GM06990 (cell line): ENCODE measurements at regions not wholly inside any gene's neighbourhood (a gene's known extent, or its start where the extent isn't known, plus 50 kb on each side); places are given as distances from the start of the nearest gene placed in this dataset.

Experiments used
- DNase-seq: peaks from one replicate; pipeline ENCODE4 v3.0.0-alpha.2; 2011; ENCODE audit not compliant: insufficient read length; ENCODE audit errors: extremely low read depth
- H3K27me3 ChIP-seq: replicated peaks from 2 replicates; pipeline ENCODE4 v1.6.0; 2011; ENCODE audit warnings: low read length; ENCODE audit not compliant: control insufficient read depth, insufficient read depth
- H3K36me3 ChIP-seq: 2 replicates; pipeline ENCODE4 v1.5.1; 2011; ENCODE audit warnings: low read length; ENCODE audit not compliant: control insufficient read depth, insufficient read depth
- H3K4me3 ChIP-seq: replicated peaks from 2 replicates; pipeline ENCODE4 v1.5.1; 2011; ENCODE audit warnings: low read depth, mild to moderate bottlenecking, control low read depth, low read length
- TF ChIP-seq, protein P1 (sequence below): IDR thresholded peaks from 2 replicates; pipeline ENCODE4 v1.5.1; 2011; ENCODE audit warnings: low read length, control low read depth, mild to moderate bottlenecking, inconsistent platforms; ENCODE audit not compliant: insufficient read depth, poor library complexity, severe bottlenecking

GRCh38 chr4:59818656-59819055 lies 1381.5 kb upstream of the ADGRL3 start:
- no peaks in the 10 kb centered on the region for H3K27me3 ChIP-seq
- DNase-seq: no peak
- H3K36me3 ChIP-seq: no peaks in the 10 kb centered on the region
- TF ChIP-seq, protein P1, sequence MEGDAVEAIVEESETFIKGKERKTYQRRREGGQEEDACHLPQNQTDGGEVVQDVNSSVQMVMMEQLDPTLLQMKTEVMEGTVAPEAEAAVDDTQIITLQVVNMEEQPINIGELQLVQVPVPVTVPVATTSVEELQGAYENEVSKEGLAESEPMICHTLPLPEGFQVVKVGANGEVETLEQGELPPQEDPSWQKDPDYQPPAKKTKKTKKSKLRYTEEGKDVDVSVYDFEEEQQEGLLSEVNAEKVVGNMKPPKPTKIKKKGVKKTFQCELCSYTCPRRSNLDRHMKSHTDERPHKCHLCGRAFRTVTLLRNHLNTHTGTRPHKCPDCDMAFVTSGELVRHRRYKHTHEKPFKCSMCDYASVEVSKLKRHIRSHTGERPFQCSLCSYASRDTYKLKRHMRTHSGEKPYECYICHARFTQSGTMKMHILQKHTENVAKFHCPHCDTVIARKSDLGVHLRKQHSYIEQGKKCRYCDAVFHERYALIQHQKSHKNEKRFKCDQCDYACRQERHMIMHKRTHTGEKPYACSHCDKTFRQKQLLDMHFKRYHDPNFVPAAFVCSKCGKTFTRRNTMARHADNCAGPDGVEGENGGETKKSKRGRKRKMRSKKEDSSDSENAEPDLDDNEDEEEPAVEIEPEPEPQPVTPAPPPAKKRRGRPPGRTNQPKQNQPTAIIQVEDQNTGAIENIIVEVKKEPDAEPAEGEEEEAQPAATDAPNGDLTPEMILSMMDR: no peak
- no peak overlapping the region for H3K4me3 ChIP-seq

DNA sequence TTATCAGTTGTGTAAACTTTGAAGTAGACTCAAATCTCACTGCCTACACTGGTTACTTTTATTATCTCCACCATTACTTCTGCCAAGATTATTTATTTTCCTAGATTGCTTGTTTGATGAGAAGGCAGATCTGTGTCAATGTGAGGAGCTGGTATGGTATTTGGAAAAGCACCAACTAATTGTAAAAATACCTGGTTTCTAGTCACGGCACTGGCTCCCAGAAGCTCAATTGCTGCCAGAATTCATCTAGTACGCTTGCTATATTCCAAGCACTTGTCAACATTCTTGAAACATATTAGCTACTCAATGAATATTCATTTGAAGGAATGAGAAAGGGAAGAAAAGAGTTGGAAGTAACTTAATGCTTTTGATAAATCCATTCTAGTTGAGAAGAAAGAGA lies 1376.8 kb upstream of the ADGRL3 start:
- TF ChIP-seq, protein P1: no peak
- no peaks in the 10 kb centered on the region for H3K36me3 ChIP-seq
- no peaks in the 10 kb centered on the region for H3K27me3 ChIP-seq
- no peak for DNase-seq
- no peak overlapping the region for H3K4me3 ChIP-seq

DNA sequence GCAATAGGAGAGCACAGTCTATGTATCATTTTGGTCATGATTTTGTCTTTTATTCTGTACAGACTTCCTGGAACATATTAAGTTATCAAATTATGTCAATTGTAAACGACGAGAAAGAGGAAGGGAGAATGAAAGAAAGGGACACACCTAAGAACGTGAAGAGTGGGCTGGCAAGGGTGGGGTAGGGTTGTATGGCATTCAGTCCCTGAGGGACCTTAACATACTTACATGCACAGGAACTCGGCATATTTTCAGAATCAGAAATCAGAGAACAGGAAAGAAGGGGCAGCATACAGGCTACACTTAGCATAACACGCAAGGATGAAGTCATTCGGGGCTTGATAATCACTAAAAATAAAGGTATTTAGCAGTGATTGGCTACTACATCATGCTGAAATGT lies 1375.0 kb upstream of the ADGRL3 start:
- DNase-seq: no peak
- no peaks in the 10 kb centered on the region for H3K27me3 ChIP-seq
- H3K36me3 ChIP-seq: no peaks in the 10 kb centered on the region
- H3K4me3 ChIP-seq: no peak overlapping the region
- TF ChIP-seq, protein P1: no peak

DNA sequence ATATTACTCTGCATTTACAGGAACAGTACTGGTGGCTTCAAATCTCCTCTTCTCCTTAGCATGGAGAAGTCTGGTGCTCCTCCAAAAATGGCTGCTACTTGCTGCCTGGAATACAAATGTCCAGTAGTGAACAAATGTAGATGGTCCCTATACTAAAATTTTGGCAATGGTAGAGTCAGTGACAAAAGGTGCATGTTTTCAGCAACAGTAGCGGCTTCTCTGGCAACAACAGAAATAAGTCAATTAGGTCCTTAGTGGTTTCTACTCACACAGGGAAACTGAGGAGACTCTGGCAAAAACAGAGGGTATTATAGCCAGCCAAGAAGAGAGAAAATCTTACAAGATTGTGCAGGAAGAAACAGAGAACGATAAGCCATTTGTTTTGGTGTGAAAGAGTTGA lies 1368.4 kb upstream of the ADGRL3 start:
- no peak for DNase-seq
- H3K27me3 ChIP-seq: no peaks in the 10 kb centered on the region
- H3K36me3 ChIP-seq: no peaks in the 10 kb centered on the region
- H3K4me3 ChIP-seq: no peak overlapping the region
- TF ChIP-seq, protein P1: no peak

- no peak overlapping the region for H3K4me3 ChIP-seq
- H3K27me3 ChIP-seq: no peaks in the 10 kb centered on the region
- no peaks in the 10 kb centered on the region for H3K36me3 ChIP-seq
- DNase-seq: no peak
- TF ChIP-seq, protein P1: no peak
Observed at GRCh38 chr4:59834943-59835342, 1365.2 kb upstream of the ADGRL3 start.

- no peak for DNase-seq
- TF ChIP-seq, protein P1: no peak
- Histone ChIP-seq H3K4me3 (no peak overlapping the region), H3K36me3 (no peaks in the 10 kb centered on the region), H3K27me3 (no peaks in the 10 kb centered on the region)
Observed at GRCh38 chr4:59837751-59838150, 1362.4 kb upstream of the ADGRL3 start.
